GM06990 (cell line): ENCODE measurements at regions not wholly inside any gene's neighbourhood (a gene's known extent, or its start where the extent isn't known, plus 50 kb on each side); places are given as distances from the start of the nearest gene placed in this dataset.

Experiments
- DNase-seq: peaks from one replicate; pipeline ENCODE4 v3.0.0-alpha.2; 2011; ENCODE audit not compliant: insufficient read length; ENCODE audit errors: extremely low read depth
- H3K27me3 ChIP-seq: replicated peaks from 2 replicates; pipeline ENCODE4 v1.6.0; 2011; ENCODE audit warnings: low read length; ENCODE audit not compliant: control insufficient read depth, insufficient read depth
- H3K36me3 ChIP-seq: 2 replicates; pipeline ENCODE4 v1.5.1; 2011; ENCODE audit warnings: low read length; ENCODE audit not compliant: control insufficient read depth, insufficient read depth
- H3K4me3 ChIP-seq: replicated peaks from 2 replicates; pipeline ENCODE4 v1.5.1; 2011; ENCODE audit warnings: low read depth, mild to moderate bottlenecking, control low read depth, low read length
- TF ChIP-seq, protein P1 (sequence below): IDR thresholded peaks from 2 replicates; pipeline ENCODE4 v1.5.1; 2011; ENCODE audit warnings: low read length, control low read depth, mild to moderate bottlenecking, inconsistent platforms; ENCODE audit not compliant: insufficient read depth, poor library complexity, severe bottlenecking

DNA sequence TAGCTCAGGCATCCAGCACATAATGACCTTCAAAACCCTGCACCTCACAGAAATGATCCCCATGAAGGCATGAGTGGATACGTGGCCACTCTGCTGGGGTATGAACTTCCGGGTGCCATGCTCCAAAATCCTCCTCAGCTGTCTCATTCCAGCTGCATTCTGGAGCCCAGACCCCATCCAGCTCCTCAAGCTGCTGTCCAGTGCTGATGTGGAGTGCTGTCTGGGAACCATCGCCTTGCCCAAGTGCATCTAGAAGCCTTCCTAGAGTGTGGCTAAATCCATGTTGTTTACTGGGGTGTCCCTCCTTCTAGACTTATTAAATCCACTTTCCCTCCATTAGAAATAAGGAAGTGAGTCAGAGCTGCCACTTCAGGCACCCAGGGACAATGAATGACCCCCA, 130.8 kb upstream of the PTPRT start:
- TF ChIP-seq, protein P1, sequence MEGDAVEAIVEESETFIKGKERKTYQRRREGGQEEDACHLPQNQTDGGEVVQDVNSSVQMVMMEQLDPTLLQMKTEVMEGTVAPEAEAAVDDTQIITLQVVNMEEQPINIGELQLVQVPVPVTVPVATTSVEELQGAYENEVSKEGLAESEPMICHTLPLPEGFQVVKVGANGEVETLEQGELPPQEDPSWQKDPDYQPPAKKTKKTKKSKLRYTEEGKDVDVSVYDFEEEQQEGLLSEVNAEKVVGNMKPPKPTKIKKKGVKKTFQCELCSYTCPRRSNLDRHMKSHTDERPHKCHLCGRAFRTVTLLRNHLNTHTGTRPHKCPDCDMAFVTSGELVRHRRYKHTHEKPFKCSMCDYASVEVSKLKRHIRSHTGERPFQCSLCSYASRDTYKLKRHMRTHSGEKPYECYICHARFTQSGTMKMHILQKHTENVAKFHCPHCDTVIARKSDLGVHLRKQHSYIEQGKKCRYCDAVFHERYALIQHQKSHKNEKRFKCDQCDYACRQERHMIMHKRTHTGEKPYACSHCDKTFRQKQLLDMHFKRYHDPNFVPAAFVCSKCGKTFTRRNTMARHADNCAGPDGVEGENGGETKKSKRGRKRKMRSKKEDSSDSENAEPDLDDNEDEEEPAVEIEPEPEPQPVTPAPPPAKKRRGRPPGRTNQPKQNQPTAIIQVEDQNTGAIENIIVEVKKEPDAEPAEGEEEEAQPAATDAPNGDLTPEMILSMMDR: no peak
- no peak overlapping the region for H3K4me3 ChIP-seq
- no peaks in the 10 kb centered on the region for H3K36me3 ChIP-seq
- no peaks in the 10 kb centered on the region for H3K27me3 ChIP-seq
- no peak for DNase-seq

DNA sequence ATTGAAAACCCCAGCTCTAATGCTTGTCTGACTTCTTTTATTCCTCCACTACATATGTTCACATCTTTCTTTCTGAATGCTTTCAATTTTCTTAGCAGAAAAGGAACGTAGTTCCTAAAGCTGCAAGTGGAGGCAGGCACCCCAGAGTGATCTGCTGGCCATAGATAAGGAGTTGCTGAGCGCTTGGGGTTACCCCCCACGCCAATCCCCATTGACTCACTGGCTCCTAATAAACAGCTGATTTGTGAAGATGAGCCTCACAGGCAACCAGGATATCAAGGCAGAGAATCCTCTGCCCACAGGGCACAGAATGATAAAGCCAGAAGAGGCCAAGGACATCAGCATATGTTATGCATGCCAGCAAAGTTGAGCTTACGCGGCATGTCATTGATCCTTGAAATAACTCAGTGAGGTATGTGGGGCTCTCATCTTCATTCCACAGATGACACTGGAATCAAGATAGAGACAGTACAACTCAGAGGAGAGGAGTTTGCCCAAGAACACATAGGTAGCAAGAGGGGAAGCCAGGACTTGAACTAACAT, 129.1 kb upstream of the PTPRT start:
- no peak for DNase-seq
- Histone ChIP-seq H3K36me3 (no peaks in the 10 kb centered on the region), H3K4me3 (no peak overlapping the region), H3K27me3 (no peaks in the 10 kb centered on the region)
- TF ChIP-seq, protein P1: no peak

GRCh38 chr20:43316271-43316670, 126.6 kb upstream of the PTPRT start:
- no peak for DNase-seq
- Histone ChIP-seq H3K36me3 (no peaks in the 10 kb centered on the region), H3K27me3 (no peaks in the 10 kb centered on the region), H3K4me3 (no peak overlapping the region)
- TF ChIP-seq, protein P1: no peak

DNA sequence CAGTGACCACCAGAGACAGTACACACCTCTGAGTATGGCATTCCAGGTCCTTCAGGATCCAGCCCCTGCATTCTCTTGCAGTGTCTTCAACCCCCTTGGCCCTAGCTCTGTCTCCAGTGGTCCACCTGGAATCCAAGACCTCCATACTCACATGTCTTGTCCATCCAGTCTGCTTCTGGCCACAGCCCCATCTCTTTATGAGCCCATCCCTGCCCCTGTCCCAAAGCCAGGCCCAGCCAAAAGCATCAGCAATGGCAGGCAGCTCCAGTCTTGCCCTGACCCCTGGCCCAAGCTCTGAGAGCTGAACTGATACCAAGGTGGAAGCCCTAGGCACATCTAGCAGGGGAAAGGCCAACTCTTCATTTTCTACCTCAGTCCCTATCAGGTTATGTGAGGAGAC, 119.6 kb upstream of the PTPRT start:
- TF ChIP-seq, protein P1: no peak
- DNase-seq: no peak
- Histone ChIP-seq H3K4me3 (no peak overlapping the region), H3K27me3 (no peaks in the 10 kb centered on the region; the same call in 1 of the 2 replicates), H3K36me3 (no peaks in the 10 kb centered on the region)

DNA sequence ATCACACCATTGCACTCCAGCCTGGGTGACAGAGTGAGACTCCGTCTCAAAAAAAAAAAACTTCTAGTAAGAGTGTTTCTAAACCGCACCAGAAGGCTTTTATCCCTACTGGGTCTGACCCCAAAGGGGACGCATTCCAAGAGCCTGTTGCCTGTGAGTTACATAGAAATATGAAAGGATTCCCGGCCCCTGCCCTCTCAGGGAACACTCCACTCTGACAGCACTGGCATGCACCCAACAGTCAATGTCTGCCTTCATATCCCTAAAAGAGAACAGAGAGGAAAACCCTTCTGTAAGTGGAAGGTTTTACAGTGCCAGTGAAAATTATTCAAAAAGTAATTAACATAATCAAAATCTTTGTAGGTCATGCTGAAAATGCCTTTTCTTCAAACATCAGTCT, 117.1 kb upstream of the PTPRT start:
- Histone ChIP-seq H3K36me3 (no peaks in the 10 kb centered on the region), H3K27me3 (no peaks in the 10 kb centered on the region; the same call in 1 of the 2 replicates), H3K4me3 (no peak overlapping the region)
- DNase-seq: no peak
- TF ChIP-seq, protein P1: no peak

DNA sequence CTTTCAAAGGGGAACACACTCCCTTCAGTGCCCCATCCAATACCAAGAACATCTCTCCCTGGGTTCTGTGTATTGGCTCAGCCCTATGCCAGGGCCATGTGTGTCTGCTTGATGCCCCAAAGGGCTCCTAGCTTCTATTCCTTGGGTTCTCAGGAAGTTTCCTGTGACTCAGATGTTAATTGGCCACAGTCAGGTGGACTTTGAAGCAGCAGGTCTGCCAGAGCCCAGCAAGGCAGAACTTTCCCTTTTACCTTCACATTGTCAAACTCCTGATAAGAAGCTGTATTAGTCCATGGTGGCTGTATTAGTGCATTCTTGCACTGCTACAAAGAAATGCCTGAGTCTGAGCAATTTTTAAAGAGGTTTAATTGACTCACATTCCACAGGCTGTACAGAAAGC, 116.0 kb upstream of the PTPRT start:
- H3K4me3 ChIP-seq: no peak overlapping the region
- no peaks in the 10 kb centered on the region for H3K27me3 ChIP-seq
- TF ChIP-seq, protein P1: no peak
- DNase-seq: no peak
- H3K36me3 ChIP-seq: no peaks in the 10 kb centered on the region
